NCI-H345 treated with DMSO at 0.1 percent for 48 hours (cell line): ENCODE measurements at regions not wholly inside any gene's neighbourhood (a gene's known extent, or its start where the extent isn't known, plus 50 kb on each side); places are given as distances from the start of the nearest gene placed in this dataset.

Experiments
- DNase-seq: peaks from one replicate; lab custom pipeline; 2025; ENCODE audit not compliant: unreplicated experiment; lab: John Stamatoyannopoulos, UW

- DNase-seq: no peak
These were observed 70.1 kb upstream of the HIF1A start for GRCh38 chr14:61625165-61625564.

- no peak for DNase-seq
These were observed 67.7 kb upstream of the HIF1A start for GRCh38 chr14:61627612-61628011.

- DNase-seq: no peak
These were observed 67.1 kb upstream of the HIF1A start for GRCh38 chr14:61628016-61628725.

DNA sequence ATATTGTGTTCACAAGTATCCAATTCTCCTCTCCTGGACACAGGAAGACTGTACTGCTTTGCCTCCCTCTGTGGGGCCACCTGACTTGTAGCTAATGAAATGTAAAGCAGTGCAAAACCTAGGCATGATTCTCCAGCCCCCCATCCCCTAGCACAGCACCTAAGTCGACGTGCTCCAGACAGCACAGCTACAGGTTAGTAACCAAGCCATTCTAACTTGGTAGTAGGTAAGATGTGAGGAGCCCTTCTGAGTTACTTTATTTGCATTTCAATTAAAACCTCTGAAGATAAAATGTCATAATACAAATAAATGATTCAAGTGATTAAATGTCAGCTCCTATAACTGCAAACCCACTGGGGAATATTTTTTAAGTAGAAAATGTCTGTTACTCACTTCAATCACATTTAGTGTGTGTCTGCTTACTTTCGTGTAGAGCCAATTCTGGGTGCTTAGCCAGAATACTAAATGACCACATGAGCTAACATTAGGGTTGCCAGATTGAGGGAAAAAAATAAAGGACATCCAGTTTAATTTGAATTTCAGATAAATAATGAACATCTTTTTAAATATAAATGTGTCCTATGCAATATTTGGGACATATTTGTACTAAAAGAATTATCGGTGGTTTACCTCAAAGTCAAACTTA, 64.8 kb upstream of the HIF1A start:
- no peak for DNase-seq

- no peak for DNase-seq
These were observed 64.1 kb upstream of the HIF1A start for GRCh38 chr14:61631045-61631687.

- DNase-seq: no peak
These were observed 62.9 kb upstream of the HIF1A start for GRCh38 chr14:61632401-61632800.

- no peak for DNase-seq
These were observed 62.5 kb upstream of the HIF1A start for GRCh38 chr14:61632807-61633206.

DNA sequence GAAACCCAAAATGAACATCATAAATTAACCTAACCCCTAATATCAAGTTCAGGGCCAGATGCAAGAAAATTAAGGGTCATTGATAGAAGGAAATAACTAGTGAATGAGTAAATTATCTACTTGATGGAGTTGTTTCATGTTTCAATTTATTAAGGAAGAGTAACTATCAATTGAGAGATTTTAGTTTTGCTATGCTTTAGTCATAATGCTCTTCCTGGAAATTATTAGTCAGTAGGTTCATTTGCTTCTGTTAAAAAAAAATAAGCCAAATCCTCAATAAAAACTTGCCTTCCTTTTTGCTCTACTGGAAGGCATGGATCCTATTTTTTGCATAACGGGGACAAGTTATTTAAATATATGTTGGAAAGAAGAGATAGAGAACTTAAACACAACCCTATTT, 59.0 kb upstream of the HIF1A start:
- DNase-seq: no peak

DNA sequence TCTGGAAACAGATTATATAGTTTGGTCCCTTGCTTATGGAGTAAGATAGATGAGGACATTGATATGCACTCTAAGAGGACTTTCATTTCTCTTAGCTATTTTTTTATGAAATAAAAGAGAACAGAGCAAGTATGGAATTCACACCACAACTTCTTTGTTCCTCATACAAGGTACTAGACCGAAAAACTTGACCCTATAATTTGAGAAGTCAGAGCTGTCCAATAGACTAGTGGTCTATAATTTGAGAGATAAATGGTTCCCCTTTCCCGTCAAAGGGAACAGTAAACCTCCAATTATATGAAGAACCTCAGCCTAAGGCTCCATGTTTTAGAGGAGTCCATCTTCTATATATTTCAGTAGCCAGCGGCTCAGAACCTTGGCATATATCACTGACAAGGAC, 58.5 kb upstream of the HIF1A start:
- no peak for DNase-seq

GRCh38 chr14:61638595-61639387, 56.5 kb upstream of the HIF1A start:
- DNase-seq: no peak

GRCh38 chr14:61640158-61641136, 54.9 kb upstream of the HIF1A start:
- DNase-seq: peak; percentile 37

GRCh38 chr14:61641914-61642613, 53.2 kb upstream of the HIF1A start:
- DNase-seq: no peak

DNA sequence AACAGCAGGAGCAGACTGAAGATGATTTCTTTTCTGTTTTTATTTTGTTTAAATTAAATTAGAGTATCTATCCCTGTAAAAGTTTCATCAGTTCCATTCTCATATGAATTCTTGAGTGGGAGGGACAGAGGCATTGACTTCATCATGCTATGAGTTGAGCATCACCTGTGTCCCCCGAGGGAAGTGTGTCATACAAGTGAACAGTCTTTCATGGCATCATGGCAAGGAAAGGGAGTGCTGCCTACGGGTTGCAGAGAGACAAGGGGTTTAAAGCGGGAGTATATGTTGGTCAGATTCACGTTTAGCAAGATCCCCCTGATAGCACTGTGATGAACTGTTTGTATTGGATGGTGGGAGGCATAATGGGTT, 52.7 kb upstream of the HIF1A start:
- DNase-seq: no peak

- no peak for DNase-seq
These were observed 51.8 kb upstream of the HIF1A start for GRCh38 chr14:61643555-61643954.

GRCh38 chr14:61644175-61644574, 51.1 kb upstream of the HIF1A start:
- no peak for DNase-seq

- DNase-seq: no peak
These were observed 50.5 kb upstream of the HIF1A start for GRCh38 chr14:61644834-61645233.

DNA sequence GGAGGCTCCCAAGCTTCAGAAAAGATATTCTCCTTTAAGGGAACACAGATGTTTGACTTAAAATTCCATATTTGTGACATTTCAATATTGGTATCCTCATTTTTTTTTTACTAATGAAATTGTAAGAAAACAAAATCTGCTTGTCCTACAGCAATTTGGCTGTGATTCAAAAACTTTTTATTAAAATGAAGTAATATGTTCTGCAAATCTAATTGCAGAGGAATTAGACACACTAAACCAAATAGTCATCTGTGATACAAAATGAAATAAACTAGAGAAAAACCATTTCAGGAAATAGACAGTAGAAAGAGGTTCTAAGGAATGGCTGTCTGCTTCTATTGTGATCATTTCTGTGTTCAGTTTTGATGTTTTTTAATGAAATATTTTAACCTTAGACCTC, 50.1 kb upstream of the HIF1A start:
- DNase-seq: no peak
